ENCODE measurements at regions not wholly inside any gene's neighbourhood (a gene's known extent, or its start where the extent isn't known, plus 50 kb on each side); places are given as distances from the start of the nearest gene placed in this dataset.

DNA sequence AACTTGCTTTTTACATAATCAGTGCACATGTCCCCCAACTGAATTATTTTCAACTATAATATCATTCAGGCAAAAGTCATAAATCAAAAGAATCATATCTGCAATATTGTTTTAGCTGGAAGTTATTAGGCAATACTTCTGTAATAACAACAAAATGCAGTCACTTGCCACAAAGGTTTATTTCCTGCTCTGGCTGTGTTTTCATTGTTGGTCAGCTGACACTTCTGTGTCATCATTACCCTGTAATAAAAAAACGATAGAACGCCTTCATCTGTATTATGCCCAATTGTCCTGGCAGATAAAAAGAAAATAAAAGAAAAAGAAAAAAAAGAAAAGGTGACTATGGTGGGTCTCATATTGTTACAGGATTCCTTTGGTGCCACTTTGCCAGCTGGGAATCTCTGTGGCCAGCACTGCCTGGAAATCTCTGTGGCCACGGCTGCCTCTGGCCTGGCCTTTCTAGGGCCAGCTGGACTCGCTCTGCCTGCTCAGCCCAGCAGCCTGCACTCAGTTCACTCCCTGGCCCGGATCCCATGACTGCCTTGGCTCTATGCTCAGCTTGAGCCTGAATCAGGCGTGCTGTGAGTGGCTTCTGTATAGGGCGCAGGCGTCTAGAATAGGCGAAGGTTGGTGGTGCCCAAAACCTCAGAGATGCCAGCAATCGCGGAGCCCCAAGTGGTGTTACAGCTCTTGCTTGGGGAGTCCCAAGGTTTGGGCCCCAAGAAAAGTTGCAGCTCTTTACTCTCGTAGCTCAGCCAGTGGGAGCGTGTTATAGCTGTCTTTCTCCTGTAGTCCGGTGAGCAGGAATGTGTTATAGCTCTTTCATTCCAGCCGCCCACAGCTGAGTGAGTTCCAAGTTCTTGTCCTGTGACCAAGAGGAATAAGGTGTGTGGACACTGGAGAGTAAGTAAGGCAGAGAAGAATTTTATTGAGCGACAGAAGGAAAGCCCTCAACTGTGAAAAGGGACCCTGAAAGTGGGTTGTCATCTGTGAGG, 1227.1 kb downstream of the SLITRK1 start:
- H3K27ac ChIP-seq (ENCODE audit: low read depth, low read length): no peak overlapping the region
- H3K9me3 ChIP-seq (ENCODE audit: control insufficient read depth in 1 of 2, low read length in 2 of 2): no peaks in the 10 kb centered on the region
- POLR2A ChIA-PET (ENCODE audit: partially characterized antibody): no interaction called here
- intact Hi-C loops (cut with micrococcal nuclease): no loop called here
- H3K36me3 ChIP-seq (ENCODE audit: insufficient read depth, low read length): no peaks in the 10 kb centered on the region
- Mint-ChIP-seq H3K27ac (no peak overlapping the region), H3K4me1 (no peaks in the 10 kb centered on the region), H3K36me3 (no peaks in the 10 kb centered on the region), H3K4me3 (no peak overlapping the region), H3K27me3 (no peaks in the 10 kb centered on the region), H3K9me3 (peaks cover 0 to 2% (median 0%) of the 10 kb centered on the region in 8 donors)
- no peak overlapping the region for H3K4me3 ChIP-seq (ENCODE audit: low read length in 2 of 2)
- H3K27me3 ChIP-seq (ENCODE audit: insufficient read depth, low read length): no peaks in the 10 kb centered on the region
- H3K4me1 ChIP-seq (ENCODE audit: insufficient read depth, low read length): no peaks in the 10 kb centered on the region
- DNase-seq: no peak
- CTCF ChIA-PET (ENCODE audit: partially characterized antibody): no interaction called here

DNA sequence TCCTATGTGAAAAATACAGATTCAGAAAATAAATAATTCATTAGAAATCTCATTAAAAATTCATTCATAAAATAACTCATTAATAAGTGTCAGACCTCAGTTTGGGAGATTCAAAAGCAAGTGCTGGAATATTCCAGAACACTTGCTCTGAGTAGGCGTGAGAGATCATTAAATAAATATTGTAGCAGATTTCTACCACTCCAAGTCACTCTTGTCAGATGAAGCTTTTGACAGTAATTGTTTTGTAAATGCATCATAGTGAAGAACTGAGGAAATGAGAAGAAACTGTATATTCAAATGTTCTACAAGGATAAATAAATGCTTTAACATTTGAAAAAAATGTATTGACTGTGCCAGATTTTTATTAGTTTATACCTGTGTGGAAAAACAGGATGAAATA, 1228.1 kb downstream of the SLITRK1 start:
- POLR2A ChIA-PET (ENCODE audit: partially characterized antibody): no interaction called here
- Mint-ChIP-seq H3K9me3 (peaks cover 0 to 2% (median 0%) of the 10 kb centered on the region in 8 donors), H3K4me1 (no peaks in the 10 kb centered on the region), H3K27me3 (no peaks in the 10 kb centered on the region), H3K36me3 (no peaks in the 10 kb centered on the region), H3K4me3 (no peak overlapping the region), H3K27ac (no peak overlapping the region)
- H3K4me1 ChIP-seq (ENCODE audit: insufficient read depth, low read length): no peaks in the 10 kb centered on the region
- no peak overlapping the region for H3K4me3 ChIP-seq (ENCODE audit: low read length in 2 of 2)
- CTCF ChIA-PET (ENCODE audit: partially characterized antibody): no interaction called here
- H3K27ac ChIP-seq (ENCODE audit: low read depth, low read length): no peak overlapping the region
- intact Hi-C loops (cut with micrococcal nuclease): no loop called here
- no peaks in the 10 kb centered on the region for H3K36me3 ChIP-seq (ENCODE audit: insufficient read depth, low read length)
- H3K27me3 ChIP-seq (ENCODE audit: insufficient read depth, low read length): no peaks in the 10 kb centered on the region
- DNase-seq: no peak
- no peaks in the 10 kb centered on the region for H3K9me3 ChIP-seq (ENCODE audit: control insufficient read depth in 1 of 2, low read length in 2 of 2)

DNA sequence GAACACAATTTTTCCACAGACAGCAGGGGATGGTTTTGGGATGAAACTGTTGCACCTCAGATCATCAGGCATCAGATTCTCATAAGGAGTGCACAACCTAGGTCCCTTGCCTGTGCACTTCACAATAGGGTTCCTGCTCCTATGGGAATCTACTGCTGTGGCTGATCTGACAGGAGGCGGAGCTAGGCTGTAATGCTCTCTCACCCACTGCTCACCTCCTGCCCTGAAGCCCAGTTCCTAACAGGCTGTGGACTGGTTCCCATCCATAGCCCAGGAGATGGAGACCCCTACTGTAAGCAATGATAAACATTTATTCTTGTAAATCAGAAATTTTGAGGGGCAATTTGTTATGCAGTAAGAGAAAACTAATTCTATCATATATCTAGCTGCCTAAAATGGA, 1234.7 kb downstream of the SLITRK1 start:
- DNase-seq: no peak
- Mint-ChIP-seq H3K9me3 (peaks cover 0 to 2% (median 0%) of the 10 kb centered on the region in 8 donors), H3K4me1 (no peaks in the 10 kb centered on the region), H3K36me3 (no peaks in the 10 kb centered on the region), H3K27ac (no peak overlapping the region), H3K4me3 (no peak overlapping the region), H3K27me3 (no peaks in the 10 kb centered on the region)
- no peaks in the 10 kb centered on the region for H3K9me3 ChIP-seq (ENCODE audit: control insufficient read depth in 1 of 2, low read length in 2 of 2)
- H3K27me3 ChIP-seq (ENCODE audit: insufficient read depth, low read length): no peaks in the 10 kb centered on the region
- intact Hi-C loops (cut with micrococcal nuclease): no loop called here
- no peaks in the 10 kb centered on the region for H3K36me3 ChIP-seq (ENCODE audit: insufficient read depth, low read length)
- no peak overlapping the region for H3K27ac ChIP-seq (ENCODE audit: low read depth, low read length)
- POLR2A ChIA-PET (ENCODE audit: partially characterized antibody): no interaction called here
- CTCF ChIA-PET (ENCODE audit: partially characterized antibody): no interaction called here
- H3K4me1 ChIP-seq (ENCODE audit: insufficient read depth, low read length): no peaks in the 10 kb centered on the region
- no peak overlapping the region for H3K4me3 ChIP-seq (ENCODE audit: low read length in 2 of 2)

DNA sequence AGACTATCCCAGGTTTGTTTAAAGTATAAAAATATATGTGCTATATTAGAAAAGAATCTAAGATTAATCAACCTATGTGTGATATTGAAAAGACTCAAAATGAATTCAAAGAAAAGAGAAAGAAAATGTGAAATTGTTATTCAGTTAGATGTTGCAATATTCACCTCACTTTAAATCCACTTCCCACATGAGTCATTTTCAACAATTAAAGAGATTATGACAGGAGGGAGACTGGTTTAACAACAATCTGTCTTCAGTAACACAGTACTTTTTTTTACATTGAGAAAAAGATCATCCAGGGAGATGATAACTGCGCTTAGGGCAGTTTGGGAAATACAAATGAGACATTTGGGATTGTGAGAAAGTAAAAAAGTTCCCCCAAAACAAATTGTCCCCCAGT, 1246.2 kb downstream of the SLITRK1 start:
- H3K4me1 Mint-ChIP-seq: no peaks in the 10 kb centered on the region
- POLR2A ChIA-PET (ENCODE audit: partially characterized antibody): no interaction called here
- DNase-seq: no peak

GRCh38 chr13:82634946-82635345, 1247.3 kb downstream of the SLITRK1 start:
- Mint-ChIP-seq H3K27me3 (no peaks in the 10 kb centered on the region), H3K36me3 (no peaks in the 10 kb centered on the region), H3K4me1 (no peaks in the 10 kb centered on the region), H3K4me3 (no peak overlapping the region), H3K9me3 (peaks cover 0 to 4% (median 0%) of the 10 kb centered on the region in 8 donors), H3K27ac (no peak overlapping the region)
- no peaks in the 10 kb centered on the region for H3K27me3 ChIP-seq (ENCODE audit: insufficient read depth, low read length)
- DNase-seq: no peak
- CTCF ChIA-PET (ENCODE audit: partially characterized antibody): no interaction called here
- H3K36me3 ChIP-seq (ENCODE audit: insufficient read depth, low read length): no peaks in the 10 kb centered on the region
- POLR2A ChIA-PET (ENCODE audit: partially characterized antibody): no interaction called here
- H3K4me3 ChIP-seq (ENCODE audit: low read length in 2 of 2): no peak overlapping the region
- intact Hi-C loops (cut with micrococcal nuclease): no loop called here
- no peaks in the 10 kb centered on the region for H3K4me1 ChIP-seq (ENCODE audit: insufficient read depth, low read length)
- no peaks in the 10 kb centered on the region for H3K9me3 ChIP-seq (ENCODE audit: control insufficient read depth in 1 of 2, low read length in 2 of 2)
- no peak overlapping the region for H3K27ac ChIP-seq (ENCODE audit: low read depth, low read length)

More for the DNA sequence above, 1246.2 kb downstream of the SLITRK1 start:
- Histone ChIP-seq H3K4me1 (ENCODE audit: insufficient read depth, low read length) (no peaks in the 10 kb centered on the region), H3K9me3 (ENCODE audit: control insufficient read depth in 1 of 2, low read length in 2 of 2) (no peaks in the 10 kb centered on the region), H3K27me3 (ENCODE audit: insufficient read depth, low read length) (no peaks in the 10 kb centered on the region), H3K27ac (ENCODE audit: low read depth, low read length) (no peak overlapping the region), H3K36me3 (ENCODE audit: insufficient read depth, low read length) (no peaks in the 10 kb centered on the region), H3K4me3 (ENCODE audit: low read length in 2 of 2) (no peak overlapping the region)
- Mint-ChIP-seq H3K4me3 (no peak overlapping the region), H3K36me3 (no peaks in the 10 kb centered on the region), H3K27me3 (no peaks in the 10 kb centered on the region), H3K27ac (no peak overlapping the region), H3K9me3 (peaks cover 0 to 4% (median under 1%) of the 10 kb centered on the region in 8 donors)
- intact Hi-C loops (cut with micrococcal nuclease): no loop called here
- CTCF ChIA-PET (ENCODE audit: partially characterized antibody): no interaction called here

DNA sequence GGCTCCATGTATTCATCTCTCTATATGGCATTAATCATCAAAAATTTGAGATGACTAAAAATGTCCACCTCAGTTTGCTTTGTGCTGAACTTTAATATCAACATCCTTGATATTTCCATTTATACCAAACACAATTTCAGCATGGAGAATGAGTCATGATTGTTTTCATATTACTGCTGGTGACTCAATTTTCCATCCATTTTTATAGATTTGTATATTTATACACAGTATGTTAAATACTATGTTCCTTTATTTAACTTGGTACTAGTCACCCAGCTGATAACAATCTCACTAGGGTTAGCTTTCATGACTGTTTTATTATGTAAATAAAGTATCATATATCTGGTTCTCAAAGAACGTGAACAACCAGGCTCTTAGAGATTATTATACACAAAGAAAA, 1255.1 kb downstream of the SLITRK1 start:
- Histone ChIP-seq H3K36me3 (ENCODE audit: insufficient read depth, low read length) (no peaks in the 10 kb centered on the region), H3K27ac (ENCODE audit: low read depth, low read length) (no peak overlapping the region), H3K4me1 (ENCODE audit: insufficient read depth, low read length) (no peaks in the 10 kb centered on the region), H3K27me3 (ENCODE audit: insufficient read depth, low read length) (no peaks in the 10 kb centered on the region), H3K4me3 (ENCODE audit: low read length in 2 of 2) (no peak overlapping the region), H3K9me3 (ENCODE audit: control insufficient read depth in 1 of 2, low read length in 2 of 2) (no peaks in the 10 kb centered on the region)
- Mint-ChIP-seq H3K27ac (no peak overlapping the region), H3K36me3 (no peaks in the 10 kb centered on the region), H3K9me3 (peaks cover 0 to 4% (median 0%) of the 10 kb centered on the region in 8 donors), H3K4me1 (no peaks in the 10 kb centered on the region), H3K27me3 (no peaks in the 10 kb centered on the region), H3K4me3 (no peak overlapping the region)
- ChIA-PET CTCF (ENCODE audit: partially characterized antibody) (no interaction called here), POLR2A (ENCODE audit: partially characterized antibody) (no interaction called here)
- DNase-seq: no peak
- intact Hi-C loops (cut with micrococcal nuclease): no loop called here

DNA sequence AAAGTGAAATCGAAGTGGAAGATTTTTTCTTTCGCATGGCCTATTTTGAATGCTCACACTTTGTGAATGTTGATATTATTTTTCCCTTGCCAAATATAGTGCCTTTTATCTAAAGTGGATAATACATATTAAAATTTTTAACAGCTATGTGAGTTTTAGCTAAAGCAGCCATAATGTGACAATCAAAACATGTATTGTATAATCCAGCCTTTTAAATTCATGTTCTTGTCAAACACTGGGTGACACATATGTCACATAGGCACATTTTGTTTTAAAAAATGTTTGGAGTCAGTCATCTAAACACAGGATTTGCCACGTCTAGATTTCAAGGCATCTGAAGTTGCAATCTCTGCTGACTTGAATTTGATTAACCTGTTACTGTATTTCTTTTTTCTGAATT, 1256.6 kb downstream of the SLITRK1 start:
- intact Hi-C loops (cut with micrococcal nuclease): no loop called here
- POLR2A ChIA-PET (ENCODE audit: partially characterized antibody): no interaction called here
- Mint-ChIP-seq H3K4me1 (no peaks in the 10 kb centered on the region), H3K9me3 (peaks cover 0 to 4% (median 0%) of the 10 kb centered on the region in 8 donors), H3K27ac (no peak overlapping the region), H3K36me3 (no peaks in the 10 kb centered on the region), H3K27me3 (no peaks in the 10 kb centered on the region), H3K4me3 (no peak overlapping the region)
- CTCF ChIA-PET (ENCODE audit: partially characterized antibody): no interaction called here
- H3K9me3 ChIP-seq (ENCODE audit: control insufficient read depth in 1 of 2, low read length in 2 of 2): no peaks in the 10 kb centered on the region
- H3K4me1 ChIP-seq (ENCODE audit: insufficient read depth, low read length): no peaks in the 10 kb centered on the region
- H3K36me3 ChIP-seq (ENCODE audit: insufficient read depth, low read length): no peaks in the 10 kb centered on the region
- H3K27me3 ChIP-seq (ENCODE audit: insufficient read depth, low read length): no peaks in the 10 kb centered on the region
- no peak for DNase-seq
- no peak overlapping the region for H3K27ac ChIP-seq (ENCODE audit: low read depth, low read length)
- no peak overlapping the region for H3K4me3 ChIP-seq (ENCODE audit: low read length in 2 of 2)

Measured in CD4-positive, alpha-beta memory T cell (primary cell).